ENCODE measurements at regions not wholly inside any gene's neighbourhood (a gene's known extent, or its start where the extent isn't known, plus 50 kb on each side); places are given as distances from the start of the nearest gene placed in this dataset.

DNA sequence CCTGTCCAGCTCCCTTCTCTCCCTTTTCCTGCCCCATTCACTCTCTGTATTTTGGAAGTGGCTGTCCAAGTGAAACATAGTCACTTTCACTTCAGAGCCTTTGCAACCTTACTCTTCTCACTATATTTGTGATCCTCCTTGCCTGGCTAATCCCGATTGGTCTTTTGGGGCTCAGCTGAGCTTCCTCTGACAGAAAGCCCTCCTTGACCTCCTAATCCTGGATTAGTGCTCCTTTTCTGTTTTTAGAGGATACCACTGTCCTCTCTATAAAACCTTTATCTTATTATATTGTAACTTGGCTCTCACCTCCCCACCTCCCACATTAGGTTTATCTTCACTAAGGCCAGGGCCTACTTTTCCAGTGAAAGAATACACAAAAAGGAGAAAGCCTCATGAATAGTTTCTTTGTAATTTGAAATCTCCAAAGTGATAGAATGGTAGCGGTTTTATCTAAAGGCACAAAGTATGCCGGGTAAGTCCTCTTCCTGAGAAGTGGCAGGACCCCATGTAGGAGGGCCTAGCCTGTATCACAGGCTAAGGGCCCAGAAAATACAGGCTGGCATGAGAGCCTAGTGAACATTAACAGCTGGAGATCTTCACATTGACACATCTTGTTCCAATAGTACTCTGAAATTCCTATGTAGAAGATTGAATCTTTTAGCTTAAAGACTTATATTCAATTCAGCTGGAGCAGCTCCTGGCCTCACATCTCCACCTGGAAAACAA lies 83.1 kb upstream of the GAREM1 start:
- TF ChIP-seq GATA2 (IDR thresholded peaks at IDR 0.05; ENCODE audit: low read depth, low read length): no peak
- no peak for TF ChIP-seq GATA3 (IDR thresholded peaks at IDR 0.05; ENCODE audit: low read depth, low read length)

Measured in SH-SY5Y (cell line).